HEK293 (cell line): ENCODE measurements at regions not wholly inside any gene's neighbourhood (a gene's known extent, or its start where the extent isn't known, plus 50 kb on each side); places are given as distances from the start of the nearest gene placed in this dataset.
A peak's percentile ranks its signal among the peaks of the same experiment; 100 is the strongest.

ENCODE experiments used
- CTCF ChIA-PET: fragments of 350-600 bp; formaldehyde crosslinking; extraction: SDS; loops from one replicate; lab custom pipeline; 2021; ENCODE audit warnings: antibody characterized with exemption; lab: Yijun Ruan, JAX
- POLR2A ChIA-PET: fragments of 300-600 bp; formaldehyde crosslinking; extraction: SDS; loops from one replicate; lab custom pipeline; 2020; ENCODE audit warnings: antibody characterized with exemption, inconsistent platforms; lab: Yijun Ruan, JAX
- H3K27ac ChIP-seq: fragments of 200-500 bp; sonication (Bioruptor generic); 2 replicates; pipeline ENCODE4 v1.5.1; 2014; ENCODE audit warnings: low read depth, low read length, control low read depth, inconsistent platforms; ENCODE audit errors: extremely low read depth
- H3K36me3 ChIP-seq, 2 experiments: fragments of 200-500 bp in 1 of 2; sonication (Bioruptor generic) in 1 of 2; 1 replicate in 1 of 2; 2 replicates in 1 of 2; pipeline ENCODE4 v1.5.1; 2014 to 2017; ENCODE audit warnings: inconsistent platforms in 2 of 2, low read length in 2 of 2; ENCODE audit not compliant: control insufficient read depth in 2 of 2, insufficient read depth in 1 of 2
- H3K4me1 ChIP-seq: fragments of 200-500 bp; sonication (Bioruptor generic); 2 replicates; pipeline ENCODE4 v1.5.1; 2014; ENCODE audit warnings: mild to moderate bottlenecking, low read length, inconsistent platforms; ENCODE audit not compliant: control insufficient read depth, insufficient read depth
- H3K4me3 ChIP-seq: 2 replicates; pipeline ENCODE4 v1.5.1; 2011; ENCODE audit warnings: low read depth, mild to moderate bottlenecking, control low read depth, low read length, moderate library complexity
- H3K9me3 ChIP-seq: fragments of 200-500 bp; sonication (Bioruptor generic); 2 replicates; pipeline ENCODE4 v1.5.1; 2014; ENCODE audit warnings: low read depth, low read length, inconsistent platforms; ENCODE audit not compliant: control insufficient read depth, insufficient read depth
- KLF7 ChIP-seq: fragments of 450-650 bp; formaldehyde crosslinking; IDR thresholded peaks from 2 replicates; pipeline ENCODE4 v1.5.1; 2016; ENCODE audit warnings: missing biosample characterization, missing genetic modification characterization, borderline replicate concordance
- MZF1 ChIP-seq: fragments of 450-650 bp; formaldehyde crosslinking; IDR thresholded peaks from 2 replicates; pipeline ENCODE4 v1.5.1; 2017; ENCODE audit warnings: missing biosample characterization, missing genetic modification characterization, borderline replicate concordance
- PRDM10 ChIP-seq: fragments of 450-650 bp; formaldehyde crosslinking; IDR thresholded peaks from 2 replicates; pipeline ENCODE4 v1.5.1; 2016; ENCODE audit warnings: missing biosample characterization, missing genetic modification characterization
- TRIM28 ChIP-seq: IDR thresholded peaks from 2 replicates; pipeline ENCODE4 v1.6.1; 2011; ENCODE audit warnings: low read length, control low read depth, borderline replicate concordance
- ZNF157 ChIP-seq: fragments of 450-650 bp; formaldehyde crosslinking; IDR thresholded peaks from 2 replicates; pipeline ENCODE4 v1.5.1; 2016; ENCODE audit warnings: missing biosample characterization, missing genetic modification characterization
- ZNF221 ChIP-seq: fragments of 450-650 bp; formaldehyde crosslinking; IDR thresholded peaks from 2 replicates; pipeline ENCODE4 v1.5.1; 2017; ENCODE audit warnings: missing biosample characterization, missing genetic modification characterization, borderline replicate concordance
- ZNF350 ChIP-seq: fragments of 450-650 bp; formaldehyde crosslinking; IDR thresholded peaks from 2 replicates; pipeline ENCODE4 v1.5.0; 2017; ENCODE audit warnings: missing biosample characterization, mild to moderate bottlenecking, missing genetic modification characterization
- ZNF423 ChIP-seq: fragments of 450-650 bp; formaldehyde crosslinking; IDR thresholded peaks from 2 replicates; pipeline ENCODE4 v1.5.1; 2016; ENCODE audit warnings: missing biosample characterization, missing genetic modification characterization
- ZNF449 ChIP-seq: fragments of 450-650 bp; formaldehyde crosslinking; IDR thresholded peaks from 2 replicates; pipeline ENCODE4 v1.5.1; 2017; ENCODE audit warnings: missing biosample characterization, mild to moderate bottlenecking, missing genetic modification characterization, moderate library complexity
- ZNF501 ChIP-seq: fragments of 450-650 bp; formaldehyde crosslinking; IDR thresholded peaks from 2 replicates; pipeline ENCODE4 v1.5.1; 2016; ENCODE audit warnings: missing biosample characterization, missing genetic modification characterization
- ZNF521 ChIP-seq: fragments of 450-650 bp; formaldehyde crosslinking; IDR thresholded peaks from 2 replicates; pipeline ENCODE4 v1.5.1; 2017; ENCODE audit warnings: missing biosample characterization, mild to moderate bottlenecking, missing genetic modification characterization
- ZNF530 ChIP-seq: fragments of 450-650 bp; formaldehyde crosslinking; IDR thresholded peaks from 2 replicates; pipeline ENCODE4 v1.5.1; 2016; ENCODE audit warnings: low read depth, missing biosample characterization, missing genetic modification characterization
- ZNF585B ChIP-seq: fragments of 450-650 bp; formaldehyde crosslinking; IDR thresholded peaks from 2 replicates; pipeline ENCODE4 v1.5.1; 2016; ENCODE audit warnings: missing biosample characterization, missing genetic modification characterization
- ZNF600 ChIP-seq: fragments of 450-650 bp; formaldehyde crosslinking; IDR thresholded peaks from 2 replicates; pipeline ENCODE4 v1.5.1; 2016; ENCODE audit warnings: missing biosample characterization, missing genetic modification characterization
- ZNF664 ChIP-seq: fragments of 450-650 bp; formaldehyde crosslinking; IDR thresholded peaks from 2 replicates; pipeline ENCODE4 v1.5.1; 2016; ENCODE audit warnings: missing biosample characterization, missing genetic modification characterization
- ZNF76 ChIP-seq: fragments of 450-650 bp; formaldehyde crosslinking; IDR thresholded peaks from 2 replicates; pipeline ENCODE4; 2016; ENCODE audit warnings: low read depth, missing biosample characterization, missing genetic modification characterization, borderline replicate concordance

- Histone ChIP-seq H3K36me3 (no peaks in the 10 kb centered on the region), H3K9me3 (no peaks in the 10 kb centered on the region), H3K4me1 (no peaks in the 10 kb centered on the region), H3K4me3 (no peak overlapping the region), H3K27ac (no peak overlapping the region)
- TF ChIP-seq ZNF585B (tag by site-specific recombination) (peak; percentile 62), MZF1 (no peak), ZNF501 (tag by site-specific recombination) (no peak), ZNF600 (tag by site-specific recombination) (no peak)
- ChIA-PET CTCF (no interaction called here), POLR2A (no interaction called here)
These were observed 331.7 kb upstream of the ZMIZ1 start for GRCh38 chr10:78736926-78737630.

DNA sequence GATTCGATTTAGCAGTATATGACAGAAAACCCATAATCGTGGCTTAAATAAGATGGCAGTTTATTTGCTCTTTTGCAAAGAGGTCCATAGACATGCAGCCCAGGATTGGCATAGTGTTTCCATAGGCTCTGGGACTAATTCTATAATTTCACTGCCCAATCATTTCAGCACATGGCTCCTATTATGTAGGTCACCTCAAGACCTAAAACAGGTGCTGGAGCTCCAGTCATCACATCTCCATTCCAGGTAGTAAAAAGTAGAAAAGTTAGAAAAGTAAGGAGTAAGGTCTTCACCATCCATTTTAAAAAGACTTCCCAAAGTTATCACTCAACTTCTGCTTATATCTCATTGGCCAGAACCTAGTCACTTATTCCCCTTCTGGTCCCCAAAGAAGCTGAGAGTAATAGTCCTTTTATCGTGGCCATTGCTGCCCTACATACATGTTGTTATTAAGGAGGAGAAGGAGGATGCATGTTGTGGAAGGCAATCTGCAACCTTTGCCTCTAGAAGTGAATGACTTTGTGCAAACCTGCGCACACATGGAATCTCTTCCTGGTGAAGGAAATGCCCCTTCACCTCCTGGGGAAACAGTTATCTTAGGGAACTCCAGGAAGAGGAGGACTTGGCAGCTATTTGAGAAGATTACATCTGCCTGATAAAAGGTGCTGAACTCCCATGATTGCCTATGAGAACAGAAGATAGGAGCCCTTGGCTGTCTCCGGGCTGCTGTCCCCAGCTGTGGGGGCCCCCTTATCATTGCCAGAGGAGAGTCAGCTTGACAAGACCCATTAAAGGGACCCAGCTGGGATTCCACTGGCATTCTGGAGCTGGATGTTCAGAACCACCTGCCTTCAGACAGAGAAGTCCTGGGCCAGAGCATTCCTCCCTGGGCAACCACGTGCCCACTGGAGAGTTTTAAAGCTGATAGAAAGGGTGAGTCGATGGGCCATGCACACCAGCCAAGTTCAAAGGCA lies 330.6 kb upstream of the ZMIZ1 start:
- Histone ChIP-seq H3K9me3 (no peaks in the 10 kb centered on the region), H3K4me3 (no peak overlapping the region), H3K36me3 (no peaks in the 10 kb centered on the region), H3K27ac (no peak overlapping the region), H3K4me1 (no peaks in the 10 kb centered on the region)
- CTCF ChIA-PET, result interaction anchor here (0.6 kb wide), 1 partner anchor 70 kb away, joined by 3 read pairs; no protein-coding TSS in a partner anchor
- POLR2A ChIA-PET, result no interaction called here
- no peak for TF ChIP-seq ZNF423 (tag by site-specific recombination)
- TF ChIP-seq TRIM28, result no peak
- TF ChIP-seq ZNF449, result no peak
- no peak for TF ChIP-seq KLF7 (tag by site-specific recombination)
- TF ChIP-seq ZNF521 (tag by site-specific recombination), result no peak
- TF ChIP-seq ZNF76 (tag by site-specific recombination), result no peak
- TF ChIP-seq ZNF530 (tag by site-specific recombination), result no peak
- TF ChIP-seq PRDM10 (tag by site-specific recombination), result no peak
- no peak for TF ChIP-seq ZNF157 (tag by site-specific recombination)
- no peak for TF ChIP-seq ZNF221 (tag by site-specific recombination)
- TF ChIP-seq ZNF664 (tag by site-specific recombination), result no peak
- no peak for TF ChIP-seq ZNF350 (tag by site-specific recombination)
